HG03575 (cell line): ENCODE measurements at regions not wholly inside any gene's neighbourhood (a gene's known extent, or its start where the extent isn't known, plus 50 kb on each side); places are given as distances from the start of the nearest gene placed in this dataset.

Experiments
- ATAC-seq: cut with Tn5 transposase; IDR thresholded peaks from one replicate; pipeline ENCODE4 v1.9.1; 2021; ENCODE audit not compliant: unreplicated experiment, insufficient number of reproducible peaks, low FRiP score; ENCODE audit errors: extremely low read depth

GRCh38 chr9:88236511-88237478, 98.5 kb upstream of the SPATA31C2 start:
- ATAC-seq: no peak

- ATAC-seq: no peak
These were observed 97.3 kb upstream of the SPATA31C2 start for GRCh38 chr9:88235615-88236014.

GRCh38 chr9:88234114-88234513, 95.8 kb upstream of the SPATA31C2 start:
- ATAC-seq: no peak

GRCh38 chr9:88233091-88233490, 94.8 kb upstream of the SPATA31C2 start:
- no peak for ATAC-seq

- ATAC-seq: no peak
These were observed 92.3 kb upstream of the SPATA31C2 start for GRCh38 chr9:88230612-88231011.

GRCh38 chr9:88229434-88229833, 91.2 kb upstream of the SPATA31C2 start:
- no peak for ATAC-seq

- ATAC-seq: no peak
These were observed 86.7 kb upstream of the SPATA31C2 start for GRCh38 chr9:88224938-88225337.

GRCh38 chr9:88221105-88221504, 82.8 kb upstream of the SPATA31C2 start:
- ATAC-seq: no peak

GRCh38 chr9:88220652-88221051, 82.4 kb upstream of the SPATA31C2 start:
- ATAC-seq: no peak

GRCh38 chr9:88219601-88220000, 81.3 kb upstream of the SPATA31C2 start:
- ATAC-seq: no peak

- no peak for ATAC-seq
These were observed 80.5 kb upstream of the SPATA31C2 start for GRCh38 chr9:88218726-88219125.

- no peak for ATAC-seq
These were observed 78.1 kb upstream of the SPATA31C2 start for GRCh38 chr9:88216126-88216995.

- no peak for ATAC-seq
These were observed 77.2 kb upstream of the SPATA31C2 start for GRCh38 chr9:88215196-88216125.

- no peak for ATAC-seq
These were observed 64.0 kb upstream of the SPATA31C2 start for GRCh38 chr9:88202321-88202720.

- ATAC-seq: no peak
These were observed 60.1 kb upstream of the SPATA31C2 start for GRCh38 chr9:88198341-88198807.

GRCh38 chr9:88197781-88198340, 59.6 kb upstream of the SPATA31C2 start:
- no peak for ATAC-seq

GRCh38 chr9:88197016-88197415, 58.7 kb upstream of the SPATA31C2 start:
- ATAC-seq: no peak

- no peak for ATAC-seq
These were observed 58.0 kb upstream of the SPATA31C2 start for GRCh38 chr9:88196142-88196790.
